Suprapubic skin (tissue), 4 donors: ENCODE measurements at regions not wholly inside any gene's neighbourhood (a gene's known extent, or its start where the extent isn't known, plus 50 kb on each side); places are given as distances from the start of the nearest gene placed in this dataset.

ENCODE experiments used
- EP300 ChIP-seq: sonication (generic); formaldehyde crosslinking; IDR thresholded peaks from one replicate; pipeline ENCODE4 v1.6.1; 2017; ENCODE audit warnings: antibody characterized with exemption
- POLR2A ChIP-seq, 2 donors: fragments of 450-650 bp; IDR thresholded peaks; one replicate each; pipeline ENCODE4 v1.6.1; 2017; ENCODE audit warnings: antibody characterized with exemption in 2 of 2, mild to moderate bottlenecking in 2 of 2, moderate library complexity in 2 of 2
- POLR2AphosphoS5 ChIP-seq, 3 donors: sonication (generic); formaldehyde crosslinking; IDR thresholded peaks; one replicate each; pipeline ENCODE4 v1.6.1; 2017; ENCODE audit warnings: antibody characterized with exemption in 3 of 3
- TF ChIP-seq, protein P1 (sequence below), 2 donors: fragments of 200-600 bp in 1 of 2; fragments of 450-650 bp in 1 of 2; sonication (generic) in 1 of 2; IDR thresholded peaks; one replicate each; pipeline ENCODE4 v1.5.1; 2016 to 2019; ENCODE audit warnings: antibody characterized with exemption in 2 of 2, mild to moderate bottlenecking in 1 of 2, moderate library complexity in 1 of 2

DNA sequence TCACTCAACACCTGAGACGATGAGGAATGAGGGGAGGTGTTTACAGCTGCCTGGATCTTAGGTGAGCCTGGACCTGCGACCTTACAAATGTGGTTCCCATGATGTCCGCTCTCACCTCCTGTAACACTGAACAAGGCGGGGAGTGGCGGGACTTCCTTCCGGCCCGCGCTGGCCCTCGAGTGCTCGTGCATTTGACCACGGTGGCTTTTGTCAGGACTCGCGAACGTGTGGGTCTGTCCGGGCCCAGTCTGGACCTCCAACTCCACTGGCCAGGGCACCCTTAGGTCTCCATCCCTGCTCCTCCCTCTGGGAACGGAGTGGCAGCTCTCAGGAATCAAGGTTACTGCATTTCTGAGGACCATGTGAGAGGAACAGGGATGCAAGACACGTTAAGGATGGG is 263.0 kb upstream of the SALL3 start:
- TF ChIP-seq, protein P1, sequence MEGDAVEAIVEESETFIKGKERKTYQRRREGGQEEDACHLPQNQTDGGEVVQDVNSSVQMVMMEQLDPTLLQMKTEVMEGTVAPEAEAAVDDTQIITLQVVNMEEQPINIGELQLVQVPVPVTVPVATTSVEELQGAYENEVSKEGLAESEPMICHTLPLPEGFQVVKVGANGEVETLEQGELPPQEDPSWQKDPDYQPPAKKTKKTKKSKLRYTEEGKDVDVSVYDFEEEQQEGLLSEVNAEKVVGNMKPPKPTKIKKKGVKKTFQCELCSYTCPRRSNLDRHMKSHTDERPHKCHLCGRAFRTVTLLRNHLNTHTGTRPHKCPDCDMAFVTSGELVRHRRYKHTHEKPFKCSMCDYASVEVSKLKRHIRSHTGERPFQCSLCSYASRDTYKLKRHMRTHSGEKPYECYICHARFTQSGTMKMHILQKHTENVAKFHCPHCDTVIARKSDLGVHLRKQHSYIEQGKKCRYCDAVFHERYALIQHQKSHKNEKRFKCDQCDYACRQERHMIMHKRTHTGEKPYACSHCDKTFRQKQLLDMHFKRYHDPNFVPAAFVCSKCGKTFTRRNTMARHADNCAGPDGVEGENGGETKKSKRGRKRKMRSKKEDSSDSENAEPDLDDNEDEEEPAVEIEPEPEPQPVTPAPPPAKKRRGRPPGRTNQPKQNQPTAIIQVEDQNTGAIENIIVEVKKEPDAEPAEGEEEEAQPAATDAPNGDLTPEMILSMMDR (IDR thresholded peaks at IDR 0.05): no peak
- TF ChIP-seq POLR2A (IDR thresholded peaks at IDR 0.05) (no peak), EP300 (no peak), POLR2AphosphoS5 (IDR thresholded peaks at IDR 0.05) (no peak)
